PC-3 (cell line): ENCODE measurements at regions not wholly inside any gene's neighbourhood (a gene's known extent, or its start where the extent isn't known, plus 50 kb on each side); places are given as distances from the start of the nearest gene placed in this dataset.
"Not testable (repeated sequence)": the region's sequence is repeated elsewhere in the genome, so short reads cannot be mapped to it uniquely, and the experiment has no call there.

Experiments
- ATAC-seq: fragments of 200-7000 bp; cut with Tn5 transposase; 2 replicates; pipeline ENCODE4 v1.9.1; 2020; ENCODE audit warnings: mild to moderate bottlenecking, moderate library complexity
- BruUV-seq: library from RNA; stranded (reverse); fragments of 400-500 nt; replicated peaks from 2 replicates; lab custom pipeline; 2021; lab: Mats Ljungman, UMichigan
- CTCF ChIA-PET: fragments of 300-600 bp; sonication (Branson Sonifier 250); formaldehyde crosslinking; loops from one replicate; lab custom pipeline; 2022; ENCODE audit warnings: antibody characterized with exemption; lab: Charles Lee
- POLR2A ChIA-PET: fragments of 300-600 bp; sonication (Branson Sonifier 250); formaldehyde crosslinking; loops from one replicate; lab custom pipeline; 2022; ENCODE audit warnings: antibody characterized with exemption; ENCODE audit not compliant: unreplicated experiment; lab: Charles Lee
- DNase-seq: peaks from one replicate; pipeline ENCODE4 v3.0.0-alpha.2; 2015
- H2AFZ ChIP-seq: fragments of 300-600 bp; sonication (generic); 2 replicates; pipeline ENCODE4 v1.6.0; 2016; ENCODE audit warnings: antibody characterized with exemption, low read length
- H3F3A ChIP-seq: fragments of 300-600 bp; sonication (generic); one replicate; pipeline ENCODE4 v1.6.0; 2017; ENCODE audit warnings: antibody characterized with exemption, low read length, control low read depth, mild to moderate bottlenecking; ENCODE audit not compliant: unreplicated experiment
- H3K27ac ChIP-seq: fragments of 300-600 bp; sonication (generic); 2 replicates; pipeline ENCODE4 v1.5.1; 2016; ENCODE audit warnings: mild to moderate bottlenecking, low read length
- H3K27me3 ChIP-seq: fragments of 300-600 bp; sonication (generic); 2 replicates; pipeline ENCODE4 v1.6.1; 2016; ENCODE audit warnings: low read length, mixed read lengths
- H3K36me3 ChIP-seq: fragments of 300-600 bp; sonication (generic); 2 replicates; pipeline ENCODE4 v1.6.1; 2016; ENCODE audit warnings: low read depth, mixed run types, low read length, mixed read lengths
- H3K4me1 ChIP-seq: fragments of 300-600 bp; sonication (generic); 2 replicates; pipeline ENCODE4 v1.5.1; 2016; ENCODE audit warnings: low read length; ENCODE audit not compliant: insufficient read depth
- H3K4me2 ChIP-seq: fragments of 300-600 bp; sonication (generic); 2 replicates; pipeline ENCODE4 v1.6.0; 2016; ENCODE audit warnings: low read length
- H3K4me3 ChIP-seq: fragments of 300-600 bp; sonication (generic); 2 replicates; pipeline ENCODE4 v1.5.1; 2016; ENCODE audit warnings: mild to moderate bottlenecking, low read length, mixed read lengths
- H3K79me2 ChIP-seq: fragments of 300-600 bp; sonication (generic); 2 replicates; pipeline ENCODE4 v1.6.1; 2017; ENCODE audit warnings: low read length, mixed read lengths
- H3K9ac ChIP-seq: fragments of 300-600 bp; sonication (generic); 2 replicates; pipeline ENCODE4 v1.6.0; 2016; ENCODE audit warnings: mild to moderate bottlenecking, low read length
- H3K9me2 ChIP-seq: fragments of 300-600 bp; sonication (generic); replicated peaks from 2 replicates; pipeline ENCODE4 v1.6.1; 2016; ENCODE audit warnings: mixed run types, low read length, mixed read lengths
- H3K9me3 ChIP-seq: fragments of 300-600 bp; sonication (generic); 2 replicates; pipeline ENCODE4 v1.6.1; 2016; ENCODE audit warnings: low read length, mixed read lengths
- H4K20me1 ChIP-seq: fragments of 300-600 bp; sonication (generic); 2 replicates; pipeline ENCODE4 v1.6.1; 2016; ENCODE audit warnings: low read length, mixed read lengths
- CTCF ChIP-seq: fragments of 300-600 bp; sonication (generic); conservative IDR thresholded peaks from 2 replicates; pipeline ENCODE4 v1.5.1; 2017; ENCODE audit warnings: antibody characterized with exemption, low read depth, mild to moderate bottlenecking, low read length
- EZH2 ChIP-seq: fragments of 300-600 bp; sonication (generic); IDR thresholded peaks from one replicate; pipeline ENCODE4 v1.6.1; 2017; ENCODE audit warnings: antibody characterized with exemption, mild to moderate bottlenecking, low read length; ENCODE audit not compliant: unreplicated experiment
- EZH2phosphoT487 ChIP-seq: fragments of 300-600 bp; sonication (generic); IDR thresholded peaks from 2 replicates; pipeline ENCODE4 v1.6.1; 2018; ENCODE audit warnings: mild to moderate bottlenecking, antibody characterized with exemption, low read length, borderline replicate concordance
- intact Hi-C: fragments of 100-400 bp; cut with micrococcal nuclease; formaldehyde crosslinking; loops from 2 replicates; pipeline ENCODE4 v1.9.0; 2023

- DNase-seq, result no peak
- ChIA-PET CTCF (no interaction called here), POLR2A (interaction anchor here (0.7 kb wide), 1 partner anchor 47 kb away, joined by 7 read pairs; no protein-coding TSS in a partner anchor)
- Histone ChIP-seq H3K27me3 (no peaks in the 10 kb centered on the region), H3K4me3 (no peak overlapping the region), H3K79me2 (no peaks in the 10 kb centered on the region), H3K4me1 (no peaks in the 10 kb centered on the region), H3K4me2 (no peak overlapping the region), H4K20me1 (no peaks in the 10 kb centered on the region), H3K27ac (no peak overlapping the region), H3K9me3 (no peaks in the 10 kb centered on the region), H3K9me2 (no peaks in the 10 kb centered on the region), H3K36me3 (no peaks in the 10 kb centered on the region), H3K9ac (no peak overlapping the region), H2AFZ (no peak overlapping the region), H3F3A (no peaks in the 10 kb centered on the region)
- intact Hi-C loops, result no loop called here
- ATAC-seq, result no peak
- no TSS peak for BruUV-seq
- TF ChIP-seq EZH2, result no peak
- no peak for TF ChIP-seq EZH2phosphoT487
- no peak for TF ChIP-seq CTCF
Observed at GRCh38 chrX:68978255-68978654, 149.4 kb downstream of the EFNB1 start.

- ChIA-PET CTCF (no interaction called here), POLR2A (no interaction called here)
- no peaks in the 10 kb centered on the region for H3K27me3 ChIP-seq
- BruUV-seq, result no TSS peak
- no peaks in the 10 kb centered on the region for H3K4me1 ChIP-seq
- DNase-seq (no peak), ATAC-seq (no peak)
- no peak overlapping the region for H3K4me2 ChIP-seq
- H3K27ac ChIP-seq, result no peak overlapping the region
- no peaks in the 10 kb centered on the region for H3F3A ChIP-seq
- H2AFZ ChIP-seq, result no peak overlapping the region
- no peak overlapping the region for H3K4me3 ChIP-seq
- intact Hi-C loops, result no loop called here
- H3K9ac ChIP-seq, result no peak overlapping the region
- no peaks in the 10 kb centered on the region for H3K9me2 ChIP-seq
- TF ChIP-seq CTCF (no peak), EZH2phosphoT487 (no peak), EZH2 (no peak)
- no peaks in the 10 kb centered on the region for H3K79me2 ChIP-seq
- no peaks in the 10 kb centered on the region for H4K20me1 ChIP-seq
- no peaks in the 10 kb centered on the region for H3K9me3 ChIP-seq
- no peaks in the 10 kb centered on the region for H3K36me3 ChIP-seq
Observed at GRCh38 chrX:68953331-68953730, 124.5 kb downstream of the EFNB1 start.

- H3K9ac ChIP-seq, BruUV-seq, H3K4me1 ChIP-seq, H3K4me2 ChIP-seq, H3K9me2 ChIP-seq, H2AFZ ChIP-seq, H3K27me3 ChIP-seq, DNase-seq, H3F3A ChIP-seq, H3K79me2 ChIP-seq, H4K20me1 ChIP-seq, ATAC-seq, H3K36me3 ChIP-seq, CTCF ChIA-PET, H3K9me3 ChIP-seq, H3K27ac ChIP-seq, H3K4me3 ChIP-seq, intact Hi-C loops, POLR2A ChIA-PET: not testable (repeated sequence)
Observed at GRCh38 chrX:68951942-68952619, 123.3 kb downstream of the EFNB1 start.
